HepG2 (cell line): ENCODE measurements at regions not wholly inside any gene's neighbourhood (a gene's known extent, or its start where the extent isn't known, plus 50 kb on each side); places are given as distances from the start of the nearest gene placed in this dataset.

Experiments used
- ATAC-seq: fragments of 200-7000 bp; cut with Tn5 transposase; 3 replicates; pipeline ENCODE4 v1.9.1; 2020; ENCODE audit warnings: mild to moderate bottlenecking, moderate library complexity
- BruUV-seq: library from RNA; stranded (reverse); fragments of 400-500 nt; replicated peaks from 2 replicates; lab custom pipeline; 2021; lab: Mats Ljungman, UMichigan
- CTCF ChIA-PET: fragments of 300-600 bp; formaldehyde crosslinking; extraction: SDS; loops from one replicate; lab custom pipeline; 2021; ENCODE audit warnings: low total read pairs, inconsistent platforms, low intra/inter-chr PET ratio; lab: Yijun Ruan, JAX
- POLR2A ChIA-PET: fragments of 350-600 bp; sonication (Branson Sonifier 250); formaldehyde crosslinking; loops from one replicate; lab custom pipeline; 2020; ENCODE audit warnings: antibody characterized with exemption, inconsistent platforms; lab: Yijun Ruan, JAX
- DNase-seq: peaks from one replicate; pipeline ENCODE4 v3.0.0-alpha.2; 2015; ENCODE audit warnings: low spot score
- FAIRE-seq: peaks from 3 replicates; lab custom pipeline; 2011; peaks lifted over from hg19 to GRCh38; lab: Jason Lieb, UNC
- H2AFZ ChIP-seq: one replicate; pipeline ENCODE4 v1.6.1; 2011; ENCODE audit warnings: low read length, inconsistent platforms
- H3K27ac ChIP-seq: fragments of 300-600 bp; 3 replicates; pipeline ENCODE4 v1.8.0; 2011; ENCODE audit warnings: mixed run types, mild to moderate bottlenecking, mixed read lengths, low read length, inconsistent platforms; ENCODE audit not compliant: insufficient read depth; ENCODE audit errors: extremely low read length
- H3K27me3 ChIP-seq, 2 experiments: fragments of 200-600 bp in 1 of 2; 2 replicates in 1 of 2; 3 replicates in 1 of 2; pipeline versions ENCODE4 v1.6.0 to v1.8.0; 2011; ENCODE audit warnings: low read length in 2 of 2, mild to moderate bottlenecking in 2 of 2, moderate library complexity in 2 of 2, inconsistent platforms in 1 of 2; ENCODE audit not compliant: insufficient read depth in 2 of 2, control insufficient read depth in 1 of 2
- H3K36me3 ChIP-seq, 2 experiments: fragments of 200-600 bp in 1 of 2; replicated peaks in 1 of 2; 2 replicates in 1 of 2; 3 replicates in 1 of 2; pipeline versions ENCODE4 v1.5.1 to v1.8.0; 2011; ENCODE audit warnings: low read length in 2 of 2, inconsistent platforms in 1 of 2; ENCODE audit not compliant: insufficient read depth in 2 of 2, control insufficient read depth in 1 of 2
- H3K4me1 ChIP-seq: 2 replicates; pipeline ENCODE4 v1.5.1; 2012; ENCODE audit warnings: low read length, inconsistent platforms; ENCODE audit not compliant: insufficient read depth
- H3K4me2 ChIP-seq: 2 replicates; pipeline ENCODE4 v1.6.0; 2011; ENCODE audit warnings: low read depth, low read length, inconsistent platforms
- H3K4me3 ChIP-seq, 3 experiments: fragments of 200-600 bp in 1 of 3; sonication (generic), shearing (Covaris generic) in 1 of 3; replicated peaks in 1 of 3; 2 replicates each; pipeline ENCODE4 v1.5.1; 2011 to 2016; ENCODE audit warnings: low read length in 3 of 3, inconsistent platforms in 2 of 3, low read depth in 2 of 3, mild to moderate bottlenecking in 2 of 3, control low read depth in 1 of 3, mixed read lengths in 1 of 3; ENCODE audit not compliant: insufficient read depth in 1 of 3
- H3K79me2 ChIP-seq: one replicate; pipeline ENCODE4 v1.6.1; 2011; ENCODE audit warnings: low read length, inconsistent platforms; ENCODE audit not compliant: insufficient read depth
- H3K9ac ChIP-seq: 2 replicates; pipeline ENCODE4 v1.6.0; 2011; ENCODE audit warnings: mild to moderate bottlenecking, low read depth, low read length, inconsistent platforms; ENCODE audit not compliant: insufficient read depth
- H3K9me3 ChIP-seq: 2 replicates; pipeline ENCODE4 v1.5.1; 2012; ENCODE audit warnings: mild to moderate bottlenecking, low read length
- H4K20me1 ChIP-seq: 2 replicates; pipeline ENCODE4 v1.6.0; 2011; ENCODE audit warnings: inconsistent platforms, mild to moderate bottlenecking, low read length, moderate library complexity; ENCODE audit not compliant: insufficient read depth
- BHLHE40 ChIP-seq: IDR thresholded peaks from 2 replicates; pipeline ENCODE4 v1.6.1; 2011; ENCODE audit warnings: low read length, improper control_type of control experiment
- CCAR2 ChIP-seq: fragments of 200-400 bp; formaldehyde crosslinking; optimal IDR thresholded peaks from 2 replicates; pipeline ENCODE3; 2018; ENCODE audit warnings: low read depth, mild to moderate bottlenecking, low read length, moderate library complexity
- MAF1 ChIP-seq: sonication (generic); formaldehyde crosslinking; IDR thresholded peaks from 2 replicates; pipeline ENCODE4 v1.5.0; 2020; ENCODE audit warnings: missing genetic modification reagents, borderline replicate concordance
- SRSF9 ChIP-seq: fragments of 200-400 bp; formaldehyde crosslinking; IDR thresholded peaks from 2 replicates; pipeline ENCODE4 v1.6.1; 2018; ENCODE audit warnings: borderline replicate concordance, mild to moderate bottlenecking, low read depth, low read length; ENCODE audit not compliant: insufficient read depth, poor library complexity, severe bottlenecking
- ZNF788 ChIP-seq: sonication (generic); formaldehyde crosslinking; IDR thresholded peaks from 2 replicates; pipeline ENCODE4 v1.5.0; 2020; ENCODE audit warnings: mild to moderate bottlenecking, missing genetic modification reagents, borderline replicate concordance
- WGBS: methylation state at CpG from one replicate; pipeline ENCODE4 v1.1.6; 2017; ENCODE audit warnings: low lambda C conversion rate; 5-methylcytosine and 5-hydroxymethylcytosine counted together
- in situ Hi-C: cut with HindIII; loops from 2 replicates; pipeline ENCODE4 v1.10.0; 2017; ENCODE audit warnings: low pct_unique_long_range_greater_than_20kb; ENCODE audit not compliant: extremely low pct_ligation_motif_present
- intact Hi-C: fragments of 100-400 bp; cut with micrococcal nuclease; formaldehyde crosslinking; loops from one replicate; pipeline ENCODE4 v1.10.0; 2022; ENCODE audit not compliant: unreplicated experiment
- TF ChIP-seq, protein P1 (sequence below): conservative IDR thresholded peaks from 2 replicates; pipeline ENCODE4 v1.6.1; 2018; ENCODE audit warnings: missing genetic modification reagents
- TF ChIP-seq, protein P2 (sequence below): IDR thresholded peaks from 2 replicates; pipeline ENCODE4 v1.6.1; 2016
- TF ChIP-seq, protein P3 (sequence below): sonication (generic); formaldehyde crosslinking; conservative IDR thresholded peaks from 2 replicates; pipeline ENCODE4 v1.4.0; 2020; ENCODE audit warnings: mild to moderate bottlenecking, missing genetic modification reagents, moderate library complexity
- TF ChIP-seq, protein P4 (sequence below): IDR thresholded peaks from 2 replicates; pipeline ENCODE4 v1.6.1; 2016; ENCODE audit warnings: low read depth
- TF ChIP-seq, protein P5 (sequence below): sonication (generic); formaldehyde crosslinking; IDR thresholded peaks from 2 replicates; pipeline ENCODE4 v1.5.0; 2020; ENCODE audit warnings: missing genetic modification reagents
- TF ChIP-seq, protein P6 (sequence below): IDR thresholded peaks from 2 replicates; pipeline ENCODE4 v1.6.1; 2012; ENCODE audit warnings: inconsistent platforms
- TF ChIP-seq, protein P7 (sequence below): sonication (generic); formaldehyde crosslinking; IDR thresholded peaks from 2 replicates; pipeline ENCODE4 v1.4.0; 2020; ENCODE audit warnings: mild to moderate bottlenecking, missing genetic modification reagents

DNA sequence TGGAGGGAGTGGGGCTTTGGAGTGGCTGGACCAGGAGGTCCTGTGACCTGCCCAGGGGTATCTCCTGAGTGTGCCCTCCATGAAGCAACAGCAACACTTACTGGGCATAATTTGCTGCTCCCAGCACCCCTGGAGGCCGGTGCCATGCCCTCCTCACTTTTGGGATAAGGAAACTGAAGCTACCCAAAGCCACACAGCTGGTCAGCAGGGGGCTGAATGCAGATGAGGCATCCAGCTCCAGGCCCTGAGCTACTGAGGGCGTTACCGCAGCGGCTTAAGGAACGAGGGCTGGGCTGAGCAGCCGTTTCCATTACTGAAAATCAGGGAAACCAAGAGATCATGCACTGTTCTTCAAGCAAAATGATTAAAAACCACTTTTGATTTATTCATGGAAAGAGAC, 408.9 kb downstream of the GLRX3 start:
- H3K4me1 ChIP-seq = no peaks in the 10 kb centered on the region
- in situ Hi-C loops = no loop called here
- H3K4me2 ChIP-seq = no peak overlapping the region
- no peak overlapping the region for H3K27ac ChIP-seq
- no peak overlapping the region for H3K4me3 ChIP-seq
- H3K9me3 ChIP-seq = no peaks in the 10 kb centered on the region
- DNase-seq (no peak), FAIRE-seq (no peak), ATAC-seq (no peak)
- H3K9ac ChIP-seq = no peak overlapping the region
- H3K36me3 ChIP-seq = no peaks in the 10 kb centered on the region
- H4K20me1 ChIP-seq = no peaks in the 10 kb centered on the region
- H3K27me3 ChIP-seq = peaks cover 2 to 12% of the 10 kb centered on the region in 2 experiments; a peak in 3 of 5 replicates
- POLR2A ChIA-PET = no interaction called here
- CTCF ChIA-PET = no interaction called here
- H2AFZ ChIP-seq = no peak overlapping the region
- no peaks in the 10 kb centered on the region for H3K79me2 ChIP-seq
- intact Hi-C loops = no loop called here
- 60% methylated on average over 5 of the region's 6 CpGs for WGBS
- no TSS peak for BruUV-seq
- TF ChIP-seq ZNF788 (CRISPR knock-in tag) = no peak
- TF ChIP-seq, protein P1, sequence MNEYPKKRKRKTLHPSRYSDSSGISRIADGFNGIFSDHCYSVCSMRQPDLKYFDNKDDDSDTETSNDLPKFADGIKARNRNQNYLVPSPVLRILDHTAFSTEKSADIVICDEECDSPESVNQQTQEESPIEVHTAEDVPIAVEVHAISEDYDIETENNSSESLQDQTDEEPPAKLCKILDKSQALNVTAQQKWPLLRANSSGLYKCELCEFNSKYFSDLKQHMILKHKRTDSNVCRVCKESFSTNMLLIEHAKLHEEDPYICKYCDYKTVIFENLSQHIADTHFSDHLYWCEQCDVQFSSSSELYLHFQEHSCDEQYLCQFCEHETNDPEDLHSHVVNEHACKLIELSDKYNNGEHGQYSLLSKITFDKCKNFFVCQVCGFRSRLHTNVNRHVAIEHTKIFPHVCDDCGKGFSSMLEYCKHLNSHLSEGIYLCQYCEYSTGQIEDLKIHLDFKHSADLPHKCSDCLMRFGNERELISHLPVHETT (CRISPR knock-in tag) = no peak
- TF ChIP-seq, protein P2, sequence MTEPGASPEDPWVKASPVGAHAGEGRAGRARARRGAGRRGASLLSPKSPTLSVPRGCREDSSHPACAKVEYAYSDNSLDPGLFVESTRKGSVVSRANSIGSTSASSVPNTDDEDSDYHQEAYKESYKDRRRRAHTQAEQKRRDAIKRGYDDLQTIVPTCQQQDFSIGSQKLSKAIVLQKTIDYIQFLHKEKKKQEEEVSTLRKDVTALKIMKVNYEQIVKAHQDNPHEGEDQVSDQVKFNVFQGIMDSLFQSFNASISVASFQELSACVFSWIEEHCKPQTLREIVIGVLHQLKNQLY (CRISPR knock-in tag) = no peak
- TF ChIP-seq, protein P3, sequence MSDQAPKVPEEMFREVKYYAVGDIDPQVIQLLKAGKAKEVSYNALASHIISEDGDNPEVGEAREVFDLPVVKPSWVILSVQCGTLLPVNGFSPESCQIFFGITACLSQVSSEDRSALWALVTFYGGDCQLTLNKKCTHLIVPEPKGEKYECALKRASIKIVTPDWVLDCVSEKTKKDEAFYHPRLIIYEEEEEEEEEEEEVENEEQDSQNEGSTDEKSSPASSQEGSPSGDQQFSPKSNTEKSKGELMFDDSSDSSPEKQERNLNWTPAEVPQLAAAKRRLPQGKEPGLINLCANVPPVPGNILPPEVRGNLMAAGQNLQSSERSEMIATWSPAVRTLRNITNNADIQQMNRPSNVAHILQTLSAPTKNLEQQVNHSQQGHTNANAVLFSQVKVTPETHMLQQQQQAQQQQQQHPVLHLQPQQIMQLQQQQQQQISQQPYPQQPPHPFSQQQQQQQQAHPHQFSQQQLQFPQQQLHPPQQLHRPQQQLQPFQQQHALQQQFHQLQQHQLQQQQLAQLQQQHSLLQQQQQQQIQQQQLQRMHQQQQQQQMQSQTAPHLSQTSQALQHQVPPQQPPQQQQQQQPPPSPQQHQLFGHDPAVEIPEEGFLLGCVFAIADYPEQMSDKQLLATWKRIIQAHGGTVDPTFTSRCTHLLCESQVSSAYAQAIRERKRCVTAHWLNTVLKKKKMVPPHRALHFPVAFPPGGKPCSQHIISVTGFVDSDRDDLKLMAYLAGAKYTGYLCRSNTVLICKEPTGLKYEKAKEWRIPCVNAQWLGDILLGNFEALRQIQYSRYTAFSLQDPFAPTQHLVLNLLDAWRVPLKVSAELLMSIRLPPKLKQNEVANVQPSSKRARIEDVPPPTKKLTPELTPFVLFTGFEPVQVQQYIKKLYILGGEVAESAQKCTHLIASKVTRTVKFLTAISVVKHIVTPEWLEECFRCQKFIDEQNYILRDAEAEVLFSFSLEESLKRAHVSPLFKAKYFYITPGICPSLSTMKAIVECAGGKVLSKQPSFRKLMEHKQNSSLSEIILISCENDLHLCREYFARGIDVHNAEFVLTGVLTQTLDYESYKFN (CRISPR knock-in tag) = no peak
- no peak for TF ChIP-seq CCAR2
- TF ChIP-seq SRSF9 = no peak
- TF ChIP-seq, protein P4, sequence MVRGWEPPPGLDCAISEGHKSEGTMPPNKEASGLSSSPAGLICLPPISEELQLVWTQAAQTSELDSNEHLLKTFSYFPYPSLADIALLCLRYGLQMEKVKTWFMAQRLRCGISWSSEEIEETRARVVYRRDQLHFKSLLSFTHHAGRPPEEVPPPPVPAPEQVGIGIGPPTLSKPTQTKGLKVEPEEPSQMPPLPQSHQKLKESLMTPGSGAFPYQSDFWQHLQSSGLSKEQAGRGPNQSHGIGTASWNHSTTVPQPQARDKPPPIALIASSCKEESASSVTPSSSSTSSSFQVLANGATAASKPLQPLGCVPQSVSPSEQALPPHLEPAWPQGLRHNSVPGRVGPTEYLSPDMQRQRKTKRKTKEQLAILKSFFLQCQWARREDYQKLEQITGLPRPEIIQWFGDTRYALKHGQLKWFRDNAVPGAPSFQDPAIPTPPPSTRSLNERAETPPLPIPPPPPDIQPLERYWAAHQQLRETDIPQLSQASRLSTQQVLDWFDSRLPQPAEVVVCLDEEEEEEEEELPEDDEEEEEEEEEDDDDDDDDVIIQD (CRISPR knock-in tag) = no peak
- TF ChIP-seq, protein P5, sequence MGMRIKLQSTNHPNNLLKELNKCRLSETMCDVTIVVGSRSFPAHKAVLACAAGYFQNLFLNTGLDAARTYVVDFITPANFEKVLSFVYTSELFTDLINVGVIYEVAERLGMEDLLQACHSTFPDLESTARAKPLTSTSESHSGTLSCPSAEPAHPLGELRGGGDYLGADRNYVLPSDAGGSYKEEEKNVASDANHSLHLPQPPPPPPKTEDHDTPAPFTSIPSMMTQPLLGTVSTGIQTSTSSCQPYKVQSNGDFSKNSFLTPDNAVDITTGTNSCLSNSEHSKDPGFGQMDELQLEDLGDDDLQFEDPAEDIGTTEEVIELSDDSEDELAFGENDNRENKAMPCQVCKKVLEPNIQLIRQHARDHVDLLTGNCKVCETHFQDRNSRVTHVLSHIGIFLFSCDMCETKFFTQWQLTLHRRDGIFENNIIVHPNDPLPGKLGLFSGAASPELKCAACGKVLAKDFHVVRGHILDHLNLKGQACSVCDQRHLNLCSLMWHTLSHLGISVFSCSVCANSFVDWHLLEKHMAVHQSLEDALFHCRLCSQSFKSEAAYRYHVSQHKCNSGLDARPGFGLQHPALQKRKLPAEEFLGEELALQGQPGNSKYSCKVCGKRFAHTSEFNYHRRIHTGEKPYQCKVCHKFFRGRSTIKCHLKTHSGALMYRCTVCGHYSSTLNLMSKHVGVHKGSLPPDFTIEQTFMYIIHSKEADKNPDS (CRISPR knock-in tag) = no peak
- TF ChIP-seq BHLHE40 = no peak
- TF ChIP-seq MAF1 (CRISPR knock-in tag) = no peak
- TF ChIP-seq, protein P6, sequence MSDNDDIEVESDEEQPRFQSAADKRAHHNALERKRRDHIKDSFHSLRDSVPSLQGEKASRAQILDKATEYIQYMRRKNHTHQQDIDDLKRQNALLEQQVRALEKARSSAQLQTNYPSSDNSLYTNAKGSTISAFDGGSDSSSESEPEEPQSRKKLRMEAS = no peak
- TF ChIP-seq, protein P7, sequence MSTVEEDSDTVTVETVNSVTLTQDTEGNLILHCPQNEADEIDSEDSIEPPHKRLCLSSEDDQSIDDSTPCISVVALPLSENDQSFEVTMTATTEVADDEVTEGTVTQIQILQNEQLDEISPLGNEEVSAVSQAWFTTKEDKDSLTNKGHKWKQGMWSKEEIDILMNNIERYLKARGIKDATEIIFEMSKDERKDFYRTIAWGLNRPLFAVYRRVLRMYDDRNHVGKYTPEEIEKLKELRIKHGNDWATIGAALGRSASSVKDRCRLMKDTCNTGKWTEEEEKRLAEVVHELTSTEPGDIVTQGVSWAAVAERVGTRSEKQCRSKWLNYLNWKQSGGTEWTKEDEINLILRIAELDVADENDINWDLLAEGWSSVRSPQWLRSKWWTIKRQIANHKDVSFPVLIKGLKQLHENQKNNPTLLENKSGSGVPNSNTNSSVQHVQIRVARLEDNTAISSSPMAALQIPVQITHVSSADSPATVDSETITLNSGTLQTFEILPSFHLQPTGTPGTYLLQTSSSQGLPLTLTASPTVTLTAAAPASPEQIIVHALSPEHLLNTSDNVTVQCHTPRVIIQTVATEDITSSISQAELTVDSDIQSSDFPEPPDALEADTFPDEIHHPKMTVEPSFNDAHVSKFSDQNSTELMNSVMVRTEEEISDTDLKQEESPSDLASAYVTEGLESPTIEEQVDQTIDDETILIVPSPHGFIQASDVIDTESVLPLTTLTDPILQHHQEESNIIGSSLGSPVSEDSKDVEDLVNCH (CRISPR knock-in tag) = no peak
